ENCODE measurements at regions not wholly inside any gene's neighbourhood (a gene's known extent, or its start where the extent isn't known, plus 50 kb on each side); places are given as distances from the start of the nearest gene placed in this dataset.

DNA sequence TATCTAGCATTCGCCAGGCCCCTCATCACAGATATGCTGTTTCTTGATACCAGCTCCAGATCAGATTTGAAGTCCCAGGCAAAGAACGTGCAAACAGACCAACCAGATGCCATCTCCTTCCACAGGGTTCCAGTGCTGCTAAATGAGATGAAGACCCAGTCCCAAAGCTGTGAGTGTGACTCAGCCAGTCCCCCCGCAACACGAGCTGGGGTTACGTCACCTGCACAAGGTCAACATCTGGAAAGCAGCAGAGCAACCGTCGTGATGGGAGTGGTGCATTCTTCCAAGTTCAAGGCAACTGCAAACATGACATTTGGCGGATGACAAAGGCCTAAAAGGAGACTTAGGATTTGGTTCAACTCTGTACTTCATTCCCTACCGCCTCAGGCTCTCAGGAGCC lies 69.6 kb upstream of the TIAM1 start:
- no CpG with 5 or more reads among the region's 9 CpGs for WGBS (ENCODE audit: extremely low coverage, insufficient read length, low lambda C conversion rate)
- Histone ChIP-seq H4K5ac (ENCODE audit: insufficient read length, low read depth, low read length) (no peak overlapping the region), H2BK120ac (ENCODE audit: low read depth, low read length, poor library complexity, severe bottlenecking) (no peak overlapping the region)

More for the DNA sequence above, 69.6 kb upstream of the TIAM1 start:
- Mint-ChIP-seq H3K27ac (no peak overlapping the region), H3K9me3 (no peaks in the 10 kb centered on the region), H3K4me3 (no peak overlapping the region), H3K27me3 (ENCODE audit: low read depth) (no peaks in the 10 kb centered on the region), H3K36me3 (ENCODE audit: insufficient read depth in 1 of 3, low read depth in 3 of 3) (peaks cover 0 to 2% (median 0%) of the 10 kb centered on the region in 3 experiments; a peak in 1 of 7 replicates), H3K4me1 (peaks cover 8 to 9% of the 10 kb centered on the region in 2 experiments)
- Histone ChIP-seq H4K8ac (replicated peaks; ENCODE audit: insufficient read length, low read depth, low read length) (no peak overlapping the region), H3K14ac (ENCODE audit: insufficient read depth, low read length) (no peak overlapping the region), H2BK5ac (ENCODE audit: insufficient read length, low read length) (no peak overlapping the region), H3K23me2 (ENCODE audit: insufficient read length, low read depth, low read length, poor library complexity, severe bottlenecking) (no peaks in the 10 kb centered on the region), H3K9ac (ENCODE audit: extremely low read depth, insufficient read length, low read length) (no peak overlapping the region), H2AK5ac (ENCODE audit: insufficient read length, low read length) (no peak overlapping the region), H3K79me2 (ENCODE audit: insufficient read depth, low read length) (no peaks in the 10 kb centered on the region), H3K4me2 (ENCODE audit: insufficient read depth, insufficient read length, low read length) (no peak overlapping the region), H3K18ac (ENCODE audit: insufficient read length, low read depth, low read length) (no peak overlapping the region), H4K20me1 (ENCODE audit: control insufficient read depth, insufficient read depth, insufficient read length) (no peaks in the 10 kb centered on the region), H3K23ac (ENCODE audit: insufficient read length, low read depth, low read length) (no peak overlapping the region), H4K91ac (ENCODE audit: insufficient read length, low read depth, low read length) (no peak overlapping the region), H2BK12ac (ENCODE audit: insufficient read length, low read depth, low read length) (no peak overlapping the region), H3K4me1 (ENCODE audit: insufficient read depth, low read length) (no peaks in the 10 kb centered on the region), H3K27me3 (ENCODE audit: insufficient read depth, low read length) (no peaks in the 10 kb centered on the region), H2AFZ (ENCODE audit: low read length) (no peak overlapping the region), H3K79me1 (ENCODE audit: insufficient read depth, low read depth, low read length, poor library complexity, severe bottlenecking) (no peaks in the 10 kb centered on the region), H3K27ac (ENCODE audit: insufficient read length, low read depth, low read length) (no peak overlapping the region), H3T11ph (ENCODE audit: low read length) (no peak overlapping the region), H3K4ac (ENCODE audit: low read depth, low read length) (no peak overlapping the region), H3K9me3 (ENCODE audit: control insufficient read depth, low read depth, low read length) (no peaks in the 10 kb centered on the region), H2BK20ac (ENCODE audit: low read depth, low read length, poor library complexity, severe bottlenecking) (no peak overlapping the region), H3K56ac (ENCODE audit: insufficient read length, low read depth, low read length) (no peak overlapping the region), H2BK15ac (ENCODE audit: low read depth, low read length) (no peak overlapping the region)
- TF ChIP-seq CTCF (conservative IDR thresholded peaks at IDR 0.05): no peak
- DNase-seq: no peak
